ENCODE measurements at regions not wholly inside any gene's neighbourhood (a gene's known extent, or its start where the extent isn't known, plus 50 kb on each side); places are given as distances from the start of the nearest gene placed in this dataset.

GRCh38 chr1:29960876-29961275 lies 724.6 kb downstream of the PTPRU start:
- in situ Hi-C loops (cut with HindIII; ENCODE audit: low sequenced_read_pairs) = no loop called here
- no peak for TF ChIP-seq CTCF (IDR thresholded peaks at IDR 0.05; ENCODE audit: low read depth, low read length, missing control alignments)
- H3K4me3 ChIP-seq (ENCODE audit: low read depth, low read length) = no peak overlapping the region
- no peak for DNase-seq (ENCODE audit: low read depth)

- in situ Hi-C loops (cut with HindIII; ENCODE audit: low sequenced_read_pairs) = no loop called here
- no peak for DNase-seq (ENCODE audit: low read depth)
- H3K4me3 ChIP-seq (ENCODE audit: low read depth, low read length) = no peak overlapping the region
- no peak for TF ChIP-seq CTCF (IDR thresholded peaks at IDR 0.05; ENCODE audit: low read depth, low read length, missing control alignments)
Measured at GRCh38 chr1:29960156-29960755, 723.9 kb downstream of the PTPRU start.

GRCh38 chr1:29959356-29959755 lies 723.0 kb downstream of the PTPRU start:
- DNase-seq (ENCODE audit: low read depth) = no peak
- in situ Hi-C loops (cut with HindIII; ENCODE audit: low sequenced_read_pairs) = no loop called here
- no peak overlapping the region for H3K4me3 ChIP-seq (ENCODE audit: low read depth, low read length)
- no peak for TF ChIP-seq CTCF (IDR thresholded peaks at IDR 0.05; ENCODE audit: low read depth, low read length, missing control alignments)

GRCh38 chr1:29958271-29958670 lies 721.9 kb downstream of the PTPRU start:
- DNase-seq (ENCODE audit: low read depth) = no peak
- in situ Hi-C loops (cut with HindIII; ENCODE audit: low sequenced_read_pairs) = no loop called here

GRCh38 chr1:29956349-29957030 lies 720.2 kb downstream of the PTPRU start:
- no peak for TF ChIP-seq CTCF (IDR thresholded peaks at IDR 0.05; ENCODE audit: low read depth, low read length, missing control alignments)
- in situ Hi-C loops (cut with HindIII; ENCODE audit: low sequenced_read_pairs) = no loop called here
- H3K4me3 ChIP-seq (ENCODE audit: low read depth, low read length) = no peak overlapping the region
- DNase-seq (ENCODE audit: low read depth) = no peak

More at GRCh38 chr1:29958271-29958670, 721.9 kb downstream of the PTPRU start:
- no peak for TF ChIP-seq CTCF (IDR thresholded peaks at IDR 0.05; ENCODE audit: low read depth, low read length, missing control alignments)
- no peak overlapping the region for H3K4me3 ChIP-seq (ENCODE audit: low read depth, low read length)

- in situ Hi-C loops (cut with HindIII; ENCODE audit: low sequenced_read_pairs) = no loop called here
- no peak overlapping the region for H3K4me3 ChIP-seq (ENCODE audit: low read depth, low read length)
- TF ChIP-seq CTCF (IDR thresholded peaks at IDR 0.05; ENCODE audit: low read depth, low read length, missing control alignments) = no peak
- no peak for DNase-seq (ENCODE audit: low read depth)
Measured at GRCh38 chr1:29954591-29954990, 718.3 kb downstream of the PTPRU start.
